HCT116 (cell line): ENCODE measurements at regions not wholly inside any gene's neighbourhood (a gene's known extent, or its start where the extent isn't known, plus 50 kb on each side); places are given as distances from the start of the nearest gene placed in this dataset.

Experiments used
- CTCF ChIP-seq, 3 experiments: fragments of 200-600 bp in 1 of 3; sonication (generic) in 1 of 3; IDR thresholded peaks in 2 of 3; conservative IDR thresholded peaks in 1 of 3; 2 replicates each; pipeline ENCODE4 v1.5.1; 2012 to 2017; ENCODE audit warnings: low read depth in 2 of 3, low read length in 2 of 3, antibody characterized with exemption in 1 of 3, borderline replicate concordance in 1 of 3, control low read depth in 1 of 3, mild to moderate bottlenecking in 1 of 3, mixed read lengths in 1 of 3, mixed run types in 1 of 3, moderate library complexity in 1 of 3; ENCODE audit not compliant: insufficient read depth in 1 of 3
- EGR1 ChIP-seq: IDR thresholded peaks from 2 replicates; pipeline ENCODE4 v1.6.1; 2012; ENCODE audit warnings: low read depth
- ELF1 ChIP-seq: IDR thresholded peaks from 2 replicates; pipeline ENCODE4 v1.6.1; 2012; ENCODE audit warnings: low read depth, borderline replicate concordance
- EZH2 ChIP-seq: fragments of 200-600 bp; sonication (generic); IDR thresholded peaks from 2 replicates; pipeline ENCODE4 v1.6.1; 2017; ENCODE audit warnings: antibody characterized with exemption, mixed run types
- EZH2phosphoT487 ChIP-seq: fragments of 200-600 bp; IDR thresholded peaks from 2 replicates; pipeline ENCODE4 v1.6.1; 2018; ENCODE audit warnings: antibody characterized with exemption, borderline replicate concordance
- JUND ChIP-seq: IDR thresholded peaks from 2 replicates; pipeline ENCODE4 v1.6.1; 2012
- POLR2A ChIP-seq: IDR thresholded peaks from 2 replicates; pipeline ENCODE4 v1.7.0; 2011; ENCODE audit warnings: borderline replicate concordance; ENCODE audit not compliant: insufficient read depth, insufficient read length; ENCODE audit errors: extremely low read depth
- POLR2AphosphoS5 ChIP-seq: IDR thresholded peaks from 2 replicates; pipeline ENCODE4 v1.6.1; 2011; ENCODE audit warnings: mild to moderate bottlenecking, low read depth, low read length, moderate library complexity
- RAD21 ChIP-seq: IDR thresholded peaks from 2 replicates; pipeline ENCODE4 v1.6.1; 2012; ENCODE audit warnings: low read depth, mild to moderate bottlenecking
- REST ChIP-seq: IDR thresholded peaks from 2 replicates; pipeline ENCODE4 v1.6.1; 2012; ENCODE audit warnings: low read depth
- TCF7L2 ChIP-seq: IDR thresholded peaks from 2 replicates; pipeline ENCODE4 v1.7.0; 2011; ENCODE audit warnings: borderline replicate concordance, inconsistent platforms; ENCODE audit not compliant: insufficient read depth, insufficient read length; ENCODE audit errors: extremely low read depth

GRCh38 chr18:42281124-42281523 lies 326.1 kb downstream of the PIK3C3 start:
- TF ChIP-seq RAD21 (no peak), POLR2A (no peak), ELF1 (no peak), EZH2 (no peak), TCF7L2 (no peak), CTCF (IDR thresholded peaks at IDR 0.05 in 2 of 3, conservative IDR thresholded peaks at IDR 0.05 in 1 of 3; ENCODE audit: borderline replicate concordance in 1 of 3, insufficient read depth in 1 of 3, low read depth in 2 of 3, low read length in 2 of 3) (no peak), REST (no peak), JUND (no peak), POLR2AphosphoS5 (no peak), EGR1 (no peak), EZH2phosphoT487 (no peak)
